ENCODE measurements at regions not wholly inside any gene's neighbourhood (a gene's known extent, or its start where the extent isn't known, plus 50 kb on each side); places are given as distances from the start of the nearest gene placed in this dataset.

GRCh38 chr9:79049371-79049770, 522.4 kb upstream of the TLE4 start:
- no peak for TF ChIP-seq CTCF (conservative IDR thresholded peaks at IDR 0.05; ENCODE audit: low read depth, low read length)
- no peak for TF ChIP-seq EZH2 (IDR thresholded peaks at IDR 0.05; ENCODE audit: borderline replicate concordance, low read depth, low read length, poor library complexity, severe bottlenecking)

Data from A673 (cell line).